ENCODE measurements at regions not wholly inside any gene's neighbourhood (a gene's known extent, or its start where the extent isn't known, plus 50 kb on each side); places are given as distances from the start of the nearest gene placed in this dataset.
A peak's percentile ranks its signal among the peaks of the same experiment; 100 is the strongest.

DNA sequence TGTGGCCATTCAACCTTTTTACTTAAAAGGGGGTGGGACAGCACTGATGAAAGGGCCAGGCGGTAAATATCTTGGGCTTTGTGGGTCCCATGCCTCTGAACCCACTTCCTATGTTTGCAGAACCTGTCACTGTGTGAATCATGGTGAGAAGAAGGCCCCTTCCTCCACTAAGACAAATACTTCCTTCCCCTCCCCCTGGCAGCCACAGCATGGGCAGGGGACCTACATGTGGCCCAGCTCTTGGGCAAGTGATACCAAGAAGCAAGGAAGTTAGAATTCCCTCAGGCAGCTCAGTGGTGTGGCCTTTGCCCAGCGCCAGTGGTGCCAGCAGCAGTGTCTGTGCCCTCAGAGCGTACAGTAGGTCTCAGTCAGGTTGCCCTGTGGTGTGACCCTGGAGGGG is 168.6 kb downstream of the TRIM33 start:
- DNase-seq: no peak

DNA sequence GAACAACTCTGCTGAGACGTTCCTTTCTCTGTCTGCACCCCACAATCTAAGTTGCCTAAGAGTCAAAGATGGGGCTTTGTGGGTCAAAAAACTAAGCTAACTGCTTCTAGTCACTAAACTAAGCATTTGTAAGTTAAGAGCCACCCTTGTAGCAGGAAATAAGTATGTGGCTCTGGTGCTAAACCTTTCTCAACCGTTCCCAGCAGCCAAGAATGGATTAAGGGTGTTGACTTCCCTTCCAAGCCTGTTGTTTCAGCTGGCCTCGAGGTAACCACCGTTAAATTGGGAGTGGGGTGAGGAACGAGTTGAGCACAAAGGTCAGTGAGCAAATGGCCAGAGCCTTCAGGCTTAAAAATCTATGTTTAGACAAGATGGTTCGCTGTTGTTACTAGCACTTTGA is 169.1 kb downstream of the TRIM33 start:
- DNase-seq: no peak

DNA sequence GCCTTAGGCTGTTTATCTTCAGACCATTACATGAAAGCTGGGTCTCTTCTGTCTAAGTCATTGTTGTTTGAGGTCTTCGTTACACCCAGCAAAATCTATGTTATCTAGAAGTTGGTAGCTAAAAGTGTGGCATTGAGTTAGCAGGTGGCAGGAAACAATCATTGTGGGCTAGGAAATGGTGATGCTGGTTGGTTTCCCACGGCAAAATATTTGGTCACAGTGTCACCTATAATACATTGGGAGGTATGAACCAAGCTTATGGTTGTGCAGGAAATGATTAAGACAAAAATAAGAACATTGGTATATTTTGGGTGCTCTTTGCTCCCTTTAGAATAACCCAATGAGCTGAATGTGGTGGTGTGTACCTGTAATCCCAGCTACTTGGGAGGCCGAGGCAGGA is 169.7 kb downstream of the TRIM33 start:
- DNase-seq: no peak

DNA sequence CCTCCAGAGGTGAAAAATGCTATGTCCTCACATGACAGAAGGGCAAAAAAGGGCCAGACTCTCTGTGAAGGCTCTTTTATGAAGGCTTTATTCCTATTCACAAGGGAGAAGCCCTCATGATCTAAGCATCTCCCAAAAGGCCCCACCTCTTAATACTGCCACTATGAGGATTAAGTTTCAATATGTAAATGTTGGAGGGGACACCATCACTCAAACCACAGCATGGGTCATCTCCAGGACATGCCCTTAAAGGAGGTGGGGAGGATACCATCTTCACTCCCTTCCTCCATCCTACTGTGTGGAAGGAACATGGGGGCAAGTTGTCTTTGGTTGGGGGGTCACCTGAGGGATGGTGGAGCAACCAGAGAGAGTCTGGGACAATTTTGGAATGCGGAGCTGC is 170.1 kb downstream of the TRIM33 start:
- no peak for DNase-seq

DNA sequence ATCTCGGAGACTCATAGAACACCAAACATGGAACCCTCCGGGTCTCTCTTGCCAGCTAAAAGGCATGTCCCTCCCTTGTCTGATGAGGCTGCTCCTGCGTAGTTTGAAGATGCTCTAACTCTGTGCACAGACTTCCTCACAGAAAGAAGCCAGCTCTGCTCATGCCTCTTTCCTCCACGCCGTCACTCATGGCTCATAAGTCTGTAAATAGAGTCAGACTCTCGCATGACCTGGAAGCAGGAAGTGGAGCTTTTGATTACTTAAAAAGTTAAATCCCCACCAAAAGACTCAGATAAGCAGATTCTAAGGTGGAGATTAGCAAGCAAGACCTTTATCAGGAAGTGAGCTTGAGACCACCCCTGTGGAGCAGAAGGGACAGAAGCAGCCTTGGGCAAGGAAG is 171.6 kb downstream of the TRIM33 start:
- DNase-seq: no peak

DNA sequence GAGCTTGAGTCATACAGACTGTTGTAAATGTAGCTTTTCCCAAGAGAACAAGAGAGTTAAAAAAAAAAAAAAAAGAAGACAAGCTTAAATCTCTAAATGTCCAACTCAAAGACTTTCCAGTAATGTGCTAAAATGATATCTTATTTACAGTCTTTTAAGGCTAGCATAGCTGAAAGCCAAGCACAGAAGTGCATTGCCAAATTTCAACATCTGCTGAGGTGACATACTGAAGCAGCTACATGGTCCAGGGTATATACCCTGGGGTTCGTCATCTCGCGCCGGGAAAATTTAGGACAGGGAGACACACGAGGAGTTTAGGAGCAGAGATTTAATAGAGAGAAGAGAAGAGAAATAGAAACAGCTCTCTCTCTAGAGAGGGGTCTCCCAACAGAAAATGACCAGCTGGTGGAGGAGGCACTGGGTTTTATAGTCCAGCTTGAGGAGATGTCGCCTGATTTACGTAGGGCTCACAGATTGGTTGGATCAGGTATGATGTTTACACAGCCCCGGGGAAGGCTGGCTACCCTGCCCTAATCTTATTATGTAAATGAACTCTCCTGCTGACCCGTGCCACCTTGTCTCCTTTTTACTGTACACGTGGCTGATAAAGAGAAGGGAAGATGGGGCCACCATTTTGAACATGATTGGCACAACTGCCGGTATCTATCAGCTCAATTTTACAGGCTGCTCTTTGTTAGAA is 172.7 kb downstream of the TRIM33 start:
- DNase-seq: no peak

DNA sequence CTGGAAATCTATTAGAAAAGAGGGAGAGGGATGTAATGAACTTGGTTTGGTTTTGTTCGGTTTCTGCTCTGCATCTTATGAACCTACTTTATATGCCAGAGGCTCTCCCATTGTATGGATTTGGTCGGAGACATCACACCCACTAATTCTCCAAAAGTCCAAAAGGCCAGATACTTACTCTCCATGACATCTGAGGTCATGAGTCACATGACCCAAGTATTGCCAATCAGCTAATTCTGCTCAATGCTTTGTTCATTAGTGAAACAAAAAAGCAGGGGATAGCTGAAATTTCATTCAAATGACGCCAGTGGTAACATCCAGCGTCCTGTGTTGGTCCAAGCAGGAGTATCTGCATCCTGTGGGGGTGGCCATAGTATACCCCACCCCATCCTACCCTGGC is 173.6 kb downstream of the TRIM33 start:
- DNase-seq: no peak

DNA sequence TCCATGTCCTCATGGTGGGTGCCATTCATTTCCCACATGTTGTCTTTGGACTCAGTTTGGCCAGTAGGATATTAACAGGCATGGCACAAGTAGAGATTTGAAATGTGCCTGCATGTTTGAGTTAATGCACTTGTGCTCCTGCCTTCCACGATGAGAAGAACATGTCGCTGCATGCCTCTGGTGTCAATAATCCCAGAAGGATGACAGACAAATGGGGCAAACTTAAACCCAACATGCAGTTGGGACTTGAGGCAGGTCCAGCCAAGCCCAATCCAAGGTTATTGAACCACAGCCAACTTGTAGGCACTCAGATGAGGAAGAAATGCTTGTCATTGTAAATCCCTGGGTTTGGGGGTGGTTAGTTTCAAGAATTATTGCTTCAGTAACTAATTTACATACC is 174.6 kb downstream of the TRIM33 start:
- no peak for DNase-seq

DNA sequence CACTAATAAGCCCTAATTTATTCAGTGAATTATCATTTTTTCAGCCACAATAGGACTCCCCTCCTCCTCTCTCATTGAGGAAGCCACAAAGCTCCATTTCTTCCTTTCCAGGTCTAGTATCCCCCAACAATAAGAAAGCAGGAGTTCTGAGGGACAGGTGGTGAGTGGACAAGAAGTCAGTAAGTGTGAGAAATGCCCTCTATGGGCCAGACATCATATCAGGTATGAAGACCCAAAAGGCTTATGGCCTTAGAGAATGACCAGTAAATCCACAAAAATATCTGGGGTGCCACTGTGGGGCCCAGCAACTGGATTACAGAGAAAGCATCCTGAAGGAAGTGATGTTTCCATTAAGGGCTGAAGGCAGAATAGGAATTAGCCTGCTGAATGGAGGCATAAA is 175.7 kb downstream of the TRIM33 start:
- no peak for DNase-seq

DNA sequence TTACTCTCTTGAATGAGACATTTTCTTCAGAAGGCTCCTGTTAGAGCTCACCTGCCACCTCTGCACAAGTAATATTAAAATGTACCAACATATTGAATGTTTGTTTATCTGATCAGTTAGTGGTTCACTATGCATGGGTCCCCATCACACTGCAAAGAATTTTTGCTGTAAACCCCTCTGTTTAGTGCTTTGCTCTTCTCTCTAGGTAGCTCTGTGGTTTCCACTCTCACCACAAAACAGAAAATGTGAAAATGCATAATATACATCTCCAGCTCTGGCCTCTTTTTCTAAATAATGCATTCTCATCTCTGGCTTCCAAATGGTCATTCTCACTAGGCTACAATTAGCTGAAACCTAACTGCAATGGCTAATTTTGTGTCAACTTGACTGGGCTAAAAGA is 176.7 kb downstream of the TRIM33 start:
- no peak for DNase-seq

DNA sequence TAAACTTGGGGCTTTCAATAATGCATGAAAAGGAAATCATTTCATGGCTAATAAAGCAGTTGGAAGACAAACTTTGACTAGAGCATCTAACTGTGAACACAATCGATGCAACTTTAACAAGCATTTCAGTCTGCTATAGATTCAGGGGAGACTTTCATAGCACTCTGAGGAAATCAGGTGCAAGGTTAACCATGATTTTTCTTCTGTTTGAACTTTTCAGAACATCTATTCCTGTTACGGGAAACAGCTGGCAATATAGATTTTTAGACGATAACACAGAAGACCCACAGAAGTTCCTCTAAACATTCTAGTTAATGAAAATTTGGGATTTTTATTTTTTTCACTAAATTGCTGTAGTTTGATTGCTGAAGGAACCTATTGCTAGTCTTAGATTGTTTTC is 177.3 kb downstream of the TRIM33 start:
- no peak for DNase-seq

DNA sequence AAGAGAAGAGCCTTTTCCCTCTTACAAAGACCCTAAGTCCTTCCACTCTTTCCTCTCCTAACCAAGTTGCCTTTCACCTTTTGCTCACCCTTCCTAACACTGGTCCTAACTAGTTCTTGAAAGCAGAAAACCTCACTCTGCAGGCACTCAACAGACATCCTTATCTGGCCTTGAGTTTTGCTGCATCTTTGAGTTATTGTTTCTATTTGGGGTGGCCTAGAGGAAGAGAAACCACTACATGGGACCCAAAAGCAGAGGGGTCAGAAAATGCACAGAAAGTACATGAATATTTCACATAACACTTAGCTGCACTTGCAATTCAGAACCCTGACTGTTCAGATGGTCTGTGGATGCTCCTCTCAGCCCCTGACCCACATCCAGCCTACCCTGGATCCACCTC is 178.3 kb upstream of the SYT6 start:
- no peak for DNase-seq

DNA sequence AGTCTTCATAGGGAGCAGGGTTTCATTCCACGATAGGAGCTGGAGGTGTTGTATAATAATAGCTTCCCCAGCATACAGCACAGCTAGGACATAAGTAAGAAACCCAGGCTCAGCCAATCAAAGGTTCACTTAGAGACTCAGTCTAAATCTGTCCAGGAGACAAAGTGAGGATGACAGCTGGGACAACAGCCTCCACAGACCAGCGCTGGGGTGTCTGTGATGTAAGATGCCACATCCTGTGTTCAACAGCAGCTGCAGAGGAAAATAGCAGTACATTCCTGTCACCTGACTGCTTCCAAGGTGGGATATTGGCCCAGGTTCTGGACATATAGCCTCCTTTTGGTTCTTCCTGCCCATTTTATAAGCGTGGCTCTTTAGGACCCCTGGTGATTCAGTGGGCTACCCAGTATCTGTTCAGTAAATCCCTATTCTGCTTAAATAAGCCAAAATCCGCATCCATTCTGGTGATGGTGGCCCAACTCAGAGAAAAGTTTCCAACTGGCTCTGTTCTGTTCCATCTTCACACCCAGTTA is 176.8 kb upstream of the SYT6 start:
- DNase-seq: no peak

DNA sequence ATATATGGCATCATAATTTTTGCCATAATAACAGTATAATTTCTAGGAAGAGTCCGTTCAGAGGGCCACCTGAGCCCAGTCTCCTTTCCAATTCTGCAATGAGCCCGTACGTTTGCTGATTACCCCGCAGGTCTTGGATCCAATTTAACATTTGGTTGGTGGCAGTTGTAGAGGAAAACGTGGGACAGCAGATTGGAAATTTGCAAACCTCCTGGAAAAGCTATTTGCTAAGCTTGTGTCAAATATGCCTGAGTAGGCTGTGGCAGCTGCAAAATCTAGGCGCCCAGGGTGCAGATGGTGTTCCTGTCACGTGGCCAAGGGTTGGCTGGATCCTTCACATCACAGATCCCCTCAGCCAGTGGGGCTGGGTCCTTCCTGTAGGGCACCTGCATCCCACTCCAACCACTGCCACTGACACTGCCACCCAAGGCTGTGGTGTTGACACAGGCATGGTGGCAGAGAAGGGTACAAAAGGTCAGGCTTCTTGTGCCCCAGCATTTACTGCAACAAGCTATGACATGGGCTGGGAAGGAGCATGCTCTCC is 174.8 kb upstream of the SYT6 start:
- no peak for DNase-seq

DNA sequence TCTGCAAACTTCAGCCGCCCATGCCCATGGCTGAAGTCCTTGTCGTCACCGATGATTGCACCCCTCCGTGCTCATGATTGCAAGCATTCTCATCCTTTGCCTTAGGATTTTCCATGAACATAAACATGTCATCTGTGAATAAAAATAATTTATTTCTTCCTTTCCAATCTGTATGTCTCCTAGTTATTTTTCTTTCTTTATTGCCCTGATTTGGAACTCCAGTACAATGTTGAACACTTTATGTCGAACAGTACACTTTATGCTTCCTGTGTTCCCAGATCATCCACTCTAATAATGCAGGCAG is 170.9 kb upstream of the SYT6 start:
- no peak for DNase-seq

DNA sequence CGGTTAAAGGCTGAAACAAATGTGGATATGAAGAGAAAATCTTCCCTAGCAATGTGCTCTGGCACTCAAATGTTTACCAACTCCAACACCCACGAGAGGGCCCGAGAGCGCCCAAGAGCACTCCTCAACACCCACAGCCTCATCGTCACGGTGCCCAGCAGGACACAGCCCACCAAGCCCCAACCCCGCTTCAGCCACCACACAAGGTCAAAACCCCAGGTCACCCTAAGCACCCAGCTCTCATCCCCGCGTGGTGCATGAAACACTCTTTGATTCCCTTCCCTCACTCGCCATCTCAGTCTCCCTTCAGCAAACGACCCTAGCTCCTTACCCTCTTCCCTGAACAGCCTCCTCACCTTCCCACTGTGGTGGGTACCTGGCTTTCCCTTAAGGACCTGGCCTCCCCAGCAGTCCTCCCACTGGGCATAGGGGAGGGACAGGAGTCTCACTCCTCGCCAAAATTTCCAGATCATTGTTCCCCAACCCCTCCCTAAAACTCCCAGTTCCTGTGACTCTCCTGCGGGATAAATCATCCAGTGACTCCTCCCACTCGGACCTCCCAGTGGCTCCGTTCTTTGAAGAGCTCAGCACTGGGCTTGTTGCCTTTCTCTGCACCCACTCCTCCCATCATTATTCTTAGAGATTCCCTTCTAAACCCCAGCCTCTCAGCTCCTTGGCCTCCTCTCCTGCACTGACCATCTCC is 170.4 kb upstream of the SYT6 start:
- DNase-seq: no peak

DNA sequence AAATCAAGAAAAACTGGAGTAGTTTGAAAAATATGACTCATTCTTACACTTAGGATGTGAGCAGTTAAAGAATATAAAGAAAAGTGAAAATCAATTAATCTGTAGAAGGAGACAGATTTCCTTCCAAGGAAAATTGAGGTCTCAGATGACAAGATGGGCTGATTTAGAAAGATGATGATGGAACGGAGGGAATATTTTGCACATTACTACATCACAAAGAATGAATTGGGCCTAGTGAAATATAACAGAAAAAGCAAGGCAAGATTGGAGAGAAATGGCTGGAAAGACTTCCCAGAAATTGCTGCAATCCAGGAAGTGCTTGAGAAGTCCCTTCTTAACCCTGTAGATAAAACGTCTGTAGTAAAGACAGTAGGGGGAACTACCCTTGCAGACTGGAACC is 169.1 kb upstream of the SYT6 start:
- peak; percentile 44 for DNase-seq

DNA sequence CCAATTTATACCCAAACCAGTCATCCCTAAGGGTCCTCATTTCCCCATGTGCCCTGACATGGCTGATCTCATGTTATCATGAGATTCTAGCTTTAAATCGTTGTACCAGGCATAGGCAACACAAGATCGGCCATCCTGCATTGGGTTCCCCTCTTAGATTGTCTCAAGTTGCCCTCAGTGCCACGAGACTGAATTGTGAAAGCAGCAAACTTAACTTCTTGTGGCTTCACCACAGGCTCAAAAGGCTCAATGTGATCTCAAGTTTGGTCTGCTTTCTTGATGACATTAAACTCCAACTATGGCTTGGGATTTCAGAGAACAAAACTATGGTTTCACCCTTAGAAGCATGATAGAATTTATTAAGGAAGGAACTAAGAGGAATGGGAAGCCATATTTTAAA is 168.5 kb upstream of the SYT6 start:
- no peak for DNase-seq

DNA sequence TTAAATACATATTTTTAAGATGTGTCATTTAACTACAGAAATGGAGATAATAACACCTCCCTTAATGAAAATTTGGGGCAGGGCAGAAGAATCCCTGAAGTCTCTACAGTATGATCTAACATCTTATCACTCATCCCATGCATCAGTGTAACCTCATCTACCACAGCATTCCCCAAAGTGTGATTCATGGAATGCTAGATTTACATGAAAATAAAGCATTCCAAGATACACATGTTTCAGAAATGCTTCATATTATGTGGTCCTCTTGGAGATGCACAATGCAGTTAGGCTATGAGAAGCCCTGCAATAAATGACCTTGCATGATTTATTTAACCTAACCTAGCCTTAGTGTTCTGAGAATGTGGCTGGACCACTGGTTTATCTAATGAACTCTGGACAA is 166.9 kb upstream of the SYT6 start:
- DNase-seq: peak; percentile 95

DNA sequence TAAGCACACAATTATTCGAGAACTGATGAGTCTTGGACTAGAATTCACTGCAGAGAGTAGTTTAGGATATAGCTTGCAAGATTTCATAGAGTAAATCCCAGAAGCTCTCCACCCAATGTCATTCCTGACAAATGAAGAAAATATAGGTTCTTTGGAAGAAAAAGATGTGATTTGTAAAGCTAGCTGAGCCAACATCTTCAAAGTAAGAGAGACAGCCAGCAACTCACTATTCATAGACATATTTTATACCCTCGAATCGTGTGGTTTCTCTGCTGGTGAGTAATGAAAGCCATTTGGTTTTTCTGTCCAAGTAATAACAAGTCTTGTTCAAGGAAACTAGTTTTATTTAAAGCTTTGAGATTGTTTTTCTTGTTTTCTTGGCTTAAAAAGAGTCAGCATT is 165.7 kb upstream of the SYT6 start:
- peak; percentile 82 for DNase-seq

DNA sequence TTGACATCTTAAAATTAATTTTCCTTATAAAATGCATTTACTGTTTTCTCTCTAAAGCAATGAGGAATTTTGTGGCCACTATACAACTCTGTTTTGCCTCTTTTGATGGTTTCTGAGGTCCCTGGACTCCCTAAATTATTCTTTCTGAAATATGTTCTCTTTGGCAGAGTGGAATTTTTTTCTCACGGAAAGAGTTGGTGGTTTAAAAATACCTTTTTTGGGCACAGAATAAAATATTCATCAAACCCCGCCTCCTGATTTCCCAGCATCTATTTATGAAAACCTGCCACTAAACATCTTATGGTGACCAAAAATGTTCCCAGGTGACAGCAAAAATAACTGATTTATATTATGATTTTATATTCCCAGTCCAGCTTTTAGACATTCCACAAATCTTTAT is 165.3 kb upstream of the SYT6 start:
- DNase-seq: peak; percentile 74

DNA sequence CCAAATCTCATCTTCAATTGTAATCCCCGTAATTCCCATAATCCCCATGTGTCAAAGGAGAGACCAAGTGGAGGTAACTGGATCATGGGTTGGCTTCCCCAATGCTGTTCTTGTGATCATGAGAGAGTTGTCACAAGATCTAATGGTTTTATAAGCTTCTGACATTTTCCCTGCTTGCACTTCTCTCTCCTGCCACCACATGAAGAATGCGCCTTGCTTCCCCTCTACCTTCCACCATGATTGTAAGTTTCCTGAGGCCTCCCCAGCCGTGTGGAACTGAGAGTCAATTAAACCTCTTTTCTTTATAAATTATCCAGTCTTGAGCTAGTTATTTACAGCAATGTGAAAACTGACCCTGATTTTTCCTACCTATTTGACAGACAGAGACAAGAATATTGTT is 162.5 kb upstream of the SYT6 start:
- no peak for DNase-seq

DNA sequence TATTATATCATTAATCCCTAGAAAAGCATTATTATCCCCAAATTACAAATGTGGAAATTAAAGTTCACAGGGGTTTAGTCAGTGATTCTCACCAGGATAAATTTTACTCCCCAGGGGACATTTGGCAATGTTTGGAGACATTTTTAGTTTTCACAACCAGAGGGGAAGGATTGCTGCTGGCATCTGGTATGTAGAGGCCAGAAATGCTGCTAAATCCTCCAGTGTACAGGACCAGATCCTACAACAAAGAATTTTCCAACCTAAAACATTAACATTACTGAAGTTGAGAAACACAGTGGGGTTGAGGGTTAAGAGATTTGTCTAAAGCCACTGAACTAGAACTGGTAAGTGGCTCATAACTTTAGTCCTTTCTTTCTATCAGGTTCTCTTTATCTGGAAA is 162.0 kb upstream of the SYT6 start:
- peak; percentile 85 for DNase-seq

DNA sequence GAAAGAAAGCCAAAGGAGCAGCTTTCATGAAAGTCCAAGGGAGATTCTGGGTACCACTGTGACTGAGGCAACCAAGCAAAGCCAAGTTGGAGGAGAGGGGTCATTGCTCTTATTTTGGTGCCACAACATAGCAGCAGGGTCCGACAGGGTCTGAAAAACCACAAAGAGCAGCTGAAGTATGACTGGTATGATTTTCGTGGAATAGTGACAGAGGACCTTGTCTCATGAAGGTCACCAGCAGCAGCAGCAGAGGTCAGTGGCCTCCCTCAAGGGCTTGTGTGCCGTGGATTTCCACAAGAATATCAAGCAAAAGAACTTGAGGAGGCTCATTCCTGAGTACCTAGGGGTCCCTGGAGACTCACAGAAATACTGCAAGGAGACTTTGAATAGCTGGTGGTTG is 160.9 kb upstream of the SYT6 start:
- no peak for DNase-seq
